Upper lobe of left lung (tissue), 4 donors: ENCODE measurements at regions not wholly inside any gene's neighbourhood (a gene's known extent, or its start where the extent isn't known, plus 50 kb on each side); places are given as distances from the start of the nearest gene placed in this dataset.

Experiments
- CTCF ChIP-seq, 6 experiments: fragments of 450-650 bp in 4 of 6; fragments of 200-600 bp in 2 of 6; sonication (generic) in 2 of 6; IDR thresholded peaks; one replicate each; pipeline ENCODE4 v1.5.1; 2016 to 2019; ENCODE audit warnings: antibody characterized with exemption in 6 of 6
- EP300 ChIP-seq, 4 donors: sonication (generic); formaldehyde crosslinking; IDR thresholded peaks; one replicate each; pipeline ENCODE4 v1.5.1; 2017; ENCODE audit warnings: antibody characterized with exemption in 4 of 4, control low read depth in 2 of 4
- POLR2A ChIP-seq, 4 donors: fragments of 450-650 bp; IDR thresholded peaks; one replicate each; pipeline ENCODE4 v1.5.1; 2016 to 2017; ENCODE audit warnings: antibody characterized with exemption in 4 of 4, mild to moderate bottlenecking in 2 of 4
- POLR2AphosphoS5 ChIP-seq, 2 donors: sonication (generic); formaldehyde crosslinking; IDR thresholded peaks; one replicate each; pipeline ENCODE4 v1.5.1; 2017; ENCODE audit warnings: antibody characterized with exemption in 2 of 2

- TF ChIP-seq POLR2A (IDR thresholded peaks at IDR 0.05) (no peak), CTCF (IDR thresholded peaks at IDR 0.05) (no peak), POLR2AphosphoS5 (IDR thresholded peaks at IDR 0.05) (no peak), EP300 (IDR thresholded peaks at IDR 0.05) (no peak)
These were observed 373.5 kb downstream of the DTWD2 start for GRCh38 chr5:118614731-118615456.
